IMR-90 (cell line): ENCODE measurements at regions not wholly inside any gene's neighbourhood (a gene's known extent, or its start where the extent isn't known, plus 50 kb on each side); places are given as distances from the start of the nearest gene placed in this dataset.

Experiments used
- ATAC-seq: fragments of 200-7000 bp; cut with Tn5 transposase; 2 replicates; pipeline ENCODE4 v1.9.1; 2020; ENCODE audit warnings: low read depth, mild to moderate bottlenecking, moderate library complexity
- BruUV-seq: library from RNA; stranded (reverse); fragments of 400-500 nt; replicated peaks from 2 replicates; lab custom pipeline; 2021; lab: Mats Ljungman, UMichigan
- CTCF ChIA-PET: fragments of 300-600 bp; formaldehyde crosslinking; extraction: SDS; loops from one replicate; lab custom pipeline; 2021; ENCODE audit warnings: antibody characterized with exemption; lab: Yijun Ruan, JAX
- POLR2A ChIA-PET: fragments of 300-600 bp; sonication (Branson Sonifier 250); formaldehyde crosslinking; loops from one replicate; lab custom pipeline; 2022; ENCODE audit warnings: antibody characterized with exemption; ENCODE audit not compliant: unreplicated experiment; lab: Charles Lee
- DNase-seq: peaks from one replicate; pipeline ENCODE4 v3.0.0; 2013
- H2AFZ ChIP-seq: replicated peaks from 2 replicates; pipeline ENCODE3; 2013; ENCODE audit warnings: low read length, mild to moderate bottlenecking; ENCODE audit not compliant: poor library complexity
- H2AK5ac ChIP-seq: 2 replicates; pipeline ENCODE4 v1.6.1; 2013; ENCODE audit warnings: low read depth, low read length, inconsistent platforms
- H2AK9ac ChIP-seq: replicated peaks from 2 replicates; pipeline ENCODE3; 2013; ENCODE audit warnings: mild to moderate bottlenecking, low read depth, low read length, moderate library complexity; ENCODE audit not compliant: poor library complexity
- H2BK120ac ChIP-seq: 2 replicates; pipeline ENCODE4 v1.6.1; 2013; ENCODE audit warnings: low read depth, low read length, inconsistent platforms
- H2BK15ac ChIP-seq: 3 replicates; pipeline ENCODE4 v1.6.1; 2013; ENCODE audit warnings: low read depth, low read length, inconsistent platforms
- H2BK20ac ChIP-seq: 2 replicates; pipeline ENCODE4 v1.6.1; 2013; ENCODE audit warnings: low read depth, mild to moderate bottlenecking, inconsistent platforms, low read length, moderate library complexity
- H2BK5ac ChIP-seq: 2 replicates; pipeline ENCODE4 v1.6.1; 2013; ENCODE audit warnings: mild to moderate bottlenecking, low read depth, low read length, inconsistent platforms; ENCODE audit not compliant: poor library complexity, severe bottlenecking
- H3K14ac ChIP-seq: replicated peaks from 2 replicates; pipeline ENCODE4 v1.6.1; 2013; ENCODE audit warnings: low read depth, low read length, inconsistent platforms
- H3K18ac ChIP-seq: 2 replicates; pipeline ENCODE4 v1.6.1; 2013; ENCODE audit warnings: low read depth, low read length, control low read depth
- H3K23ac ChIP-seq: 2 replicates; pipeline ENCODE4 v1.6.1; 2013; ENCODE audit warnings: low read depth, low read length, inconsistent platforms
- H3K27ac ChIP-seq: 2 replicates; pipeline ENCODE4 v1.5.1; 2013; ENCODE audit warnings: mild to moderate bottlenecking, control low read depth, low read length; ENCODE audit not compliant: insufficient read depth
- H3K27me3 ChIP-seq: 2 replicates; pipeline ENCODE4 v1.6.1; 2013; ENCODE audit warnings: low read length; ENCODE audit not compliant: control insufficient read depth, insufficient read depth
- H3K36me3 ChIP-seq: 2 replicates; pipeline ENCODE4 v1.6.1; 2013; ENCODE audit warnings: low read length, mixed read lengths; ENCODE audit not compliant: control insufficient read depth, insufficient read depth
- H3K4ac ChIP-seq: 2 replicates; pipeline ENCODE4 v1.6.1; 2013; ENCODE audit warnings: low read depth, low read length, inconsistent platforms
- H3K4me1 ChIP-seq: 2 replicates; pipeline ENCODE4 v1.6.1; 2013; ENCODE audit warnings: low read length, mixed read lengths; ENCODE audit not compliant: control insufficient read depth, insufficient read depth
- H3K4me2 ChIP-seq: 2 replicates; pipeline ENCODE4 v1.6.1; 2013; ENCODE audit warnings: low read depth, mild to moderate bottlenecking, control low read depth, low read length, moderate library complexity
- H3K4me3 ChIP-seq: 2 replicates; pipeline ENCODE4 v1.5.1; 2013; ENCODE audit warnings: low read depth, mild to moderate bottlenecking, control low read depth, low read length, moderate library complexity; ENCODE audit not compliant: insufficient read depth
- H3K56ac ChIP-seq: 2 replicates; pipeline ENCODE4 v1.6.1; 2013; ENCODE audit warnings: low read length, inconsistent platforms; ENCODE audit not compliant: insufficient read depth; ENCODE audit errors: extremely low read depth
- H3K79me1 ChIP-seq, 2 experiments: 2 replicates each; pipeline ENCODE4 v1.6.1; 2013; ENCODE audit warnings: low read length in 2 of 2, inconsistent platforms in 1 of 2, low read depth in 1 of 2
- H3K9ac ChIP-seq: 2 replicates; pipeline ENCODE4 v1.6.1; 2013; ENCODE audit warnings: low read depth, low read length, control low read depth
- H3K9me1 ChIP-seq: 2 replicates; pipeline ENCODE4 v1.6.1; 2013; ENCODE audit warnings: low read length, inconsistent platforms; ENCODE audit not compliant: insufficient read depth
- H3K9me3 ChIP-seq: 2 replicates; pipeline ENCODE4 v1.6.1; 2013; ENCODE audit warnings: low read length; ENCODE audit not compliant: control insufficient read depth, insufficient read depth
- H4K20me1 ChIP-seq: 2 replicates; pipeline ENCODE4 v1.6.1; 2013; ENCODE audit warnings: low read length, inconsistent platforms; ENCODE audit not compliant: insufficient read depth
- H4K5ac ChIP-seq: 2 replicates; pipeline ENCODE4 v1.6.1; 2013; ENCODE audit warnings: mild to moderate bottlenecking, low read depth, low read length, control low read depth
- H4K8ac ChIP-seq, 2 experiments: 2 replicates each; pipeline ENCODE4 v1.6.1; 2013; ENCODE audit warnings: low read depth in 2 of 2, low read length in 2 of 2, control low read depth in 1 of 2, inconsistent platforms in 1 of 2
- H4K91ac ChIP-seq: 2 replicates; pipeline ENCODE4 v1.6.1; 2013; ENCODE audit warnings: low read depth, low read length, inconsistent platforms; ENCODE audit not compliant: insufficient read depth
- CHD1 ChIP-seq: IDR thresholded peaks from 2 replicates; pipeline ENCODE4 v1.6.1; 2012; ENCODE audit warnings: low read depth, low read length, improper control_type of control experiment
- FOS ChIP-seq: fragments of 150-350 bp; IDR thresholded peaks from 2 replicates; pipeline ENCODE4 v1.6.1; 2016; ENCODE audit warnings: low read depth, low read length
- RCOR1 ChIP-seq: IDR thresholded peaks from 2 replicates; pipeline ENCODE4 v1.6.1; 2012; ENCODE audit warnings: mild to moderate bottlenecking, low read length, improper control_type of control experiment; ENCODE audit not compliant: insufficient replicate concordance
- SMC3 ChIP-seq: fragments of 150-350 bp; IDR thresholded peaks from 2 replicates; pipeline ENCODE4 v1.6.1; 2016; ENCODE audit warnings: low read depth, mild to moderate bottlenecking, antibody characterized with exemption, low read length, moderate library complexity
- USF2 ChIP-seq: fragments of 150-350 bp; IDR thresholded peaks from 2 replicates; pipeline ENCODE4 v1.6.1; 2017; ENCODE audit warnings: mild to moderate bottlenecking, antibody characterized with exemption, low read length, low read depth
- WGBS, 2 experiments: methylation state at CpG; one replicate each; pipeline versions ENCODE4 v1.1.5 to v1.1.7; 2013; ENCODE audit warnings: missing lambda C conversion rate in 2 of 2; ENCODE audit not compliant: insufficient read length in 1 of 2; ENCODE audit errors: extremely low coverage in 2 of 2; 5-methylcytosine and 5-hydroxymethylcytosine counted together
- dilution Hi-C: fragments of 300-500 bp; cut with HindIII; formaldehyde crosslinking; loops from one replicate; pipeline ENCODE4 v1.14.3; 2018; ENCODE audit warnings: low sequenced_read_pairs; ENCODE audit not compliant: unreplicated experiment
- in situ Hi-C: fragments of 300-500 bp; cut with MboI; formaldehyde crosslinking; loops from 3 replicates; pipeline ENCODE4 v1.14.3; 2019; ENCODE audit warnings: low sequenced_read_pairs, inconsistent platforms, mixed read lengths
- intact Hi-C: fragments of 100-400 bp; cut with micrococcal nuclease; formaldehyde crosslinking; loops from 2 replicates; pipeline ENCODE4 v1.10.0; 2022

GRCh38 chr5:158369241-158369640 is 510.3 kb upstream of the CLINT1 start:
- no peak overlapping the region for H3K4me3 ChIP-seq

More at GRCh38 chr5:158369241-158369640, 510.3 kb upstream of the CLINT1 start:
- no CpG with 5 or more reads among the region's 4 CpGs for WGBS, 2 experiments
- no TSS peak for BruUV-seq
- Histone ChIP-seq H3K56ac (no peak overlapping the region), H4K5ac (no peak overlapping the region), H2BK5ac (no peak overlapping the region), H4K91ac (no peak overlapping the region), H4K8ac (no peak overlapping the region), H3K9me1 (no peaks in the 10 kb centered on the region), H2BK20ac (no peak overlapping the region), H3K9me3 (no peaks in the 10 kb centered on the region), H3K36me3 (no peaks in the 10 kb centered on the region), H2BK120ac (no peak overlapping the region), H2AFZ (no peak overlapping the region), H4K20me1 (no peaks in the 10 kb centered on the region), H2BK15ac (no peak overlapping the region), H3K27me3 (no peaks in the 10 kb centered on the region; the same call in 1 of the 2 replicates), H3K79me1 (no peaks in the 10 kb centered on the region), H3K18ac (no peak overlapping the region), H3K9ac (no peak overlapping the region), H3K4ac (no peak overlapping the region), H3K4me2 (no peak overlapping the region), H3K27ac (no peak overlapping the region), H3K23ac (no peak overlapping the region), H2AK5ac (no peak overlapping the region), H3K14ac (no peak overlapping the region), H3K4me1 (no peaks in the 10 kb centered on the region), H2AK9ac (no peak overlapping the region)
- DNase-seq (no peak), ATAC-seq (no peak)
- intact Hi-C loops (no loop called here), in situ Hi-C loops (no loop called here), dilution Hi-C loops (no loop called here)
- CTCF ChIA-PET: no interaction called here
- POLR2A ChIA-PET: no interaction called here
- no peak for TF ChIP-seq RCOR1
- no peak for TF ChIP-seq SMC3
- TF ChIP-seq CHD1: no peak
- TF ChIP-seq USF2: no peak
- no peak for TF ChIP-seq FOS
